Stimulated activated CD4-positive, alpha-beta T cell treated with anti-CD3 and anti-CD28 coated beads, Interleukin-15, amount 100 ng/mL, for 1 hour (primary cell): ENCODE measurements at regions not wholly inside any gene's neighbourhood (a gene's known extent, or its start where the extent isn't known, plus 50 kb on each side); places are given as distances from the start of the nearest gene placed in this dataset.
"Not testable (repeated sequence)": the region's sequence is repeated elsewhere in the genome, so short reads cannot be mapped to it uniquely, and the experiment has no call there.

ENCODE experiments used
- DNase-seq, 2 donors: peaks; one replicate each; pipeline ENCODE4 v3.0.0-alpha.2; 2020; ENCODE audit warnings: low read depth in 1 of 2, low spot score in 1 of 2

- no peak for DNase-seq
Measured at GRCh38 chr13:21910546-21910945, 239.7 kb downstream of the FGF9 start.

GRCh38 chr13:21911646-21912298 is 240.9 kb downstream of the FGF9 start:
- DNase-seq, result no peak

GRCh38 chr13:21913010-21913409 is 242.1 kb downstream of the FGF9 start:
- no peak for DNase-seq

GRCh38 chr13:21917086-21918015 is 246.5 kb downstream of the FGF9 start:
- no peak for DNase-seq

- DNase-seq, result not testable (repeated sequence)
Measured at GRCh38 chr13:21920802-21921201, 249.9 kb downstream of the FGF9 start.

GRCh38 chr13:21924958-21925357 is 254.1 kb downstream of the FGF9 start:
- DNase-seq, result no peak

GRCh38 chr13:21925720-21926119 is 254.8 kb downstream of the FGF9 start:
- DNase-seq, result no peak

- no peak for DNase-seq
Measured at GRCh38 chr13:21929400-21929799, 258.5 kb downstream of the FGF9 start.

- DNase-seq, result no peak
Measured at GRCh38 chr13:21930536-21930935, 259.7 kb downstream of the FGF9 start.

- no peak for DNase-seq
Measured at GRCh38 chr13:21932578-21932977, 261.7 kb downstream of the FGF9 start.

- DNase-seq, result no peak
Measured at GRCh38 chr13:21932996-21933395, 262.1 kb downstream of the FGF9 start.

GRCh38 chr13:21934284-21934683 is 263.4 kb downstream of the FGF9 start:
- DNase-seq, result no peak

GRCh38 chr13:21936674-21937073 is 265.8 kb downstream of the FGF9 start:
- no peak for DNase-seq

GRCh38 chr13:21938168-21938567 is 267.3 kb downstream of the FGF9 start:
- no peak for DNase-seq

GRCh38 chr13:21938636-21939035 is 267.8 kb downstream of the FGF9 start:
- no peak for DNase-seq

- DNase-seq, result no peak
Measured at GRCh38 chr13:21942061-21942460, 271.2 kb downstream of the FGF9 start.

GRCh38 chr13:21944610-21945009 is 273.7 kb downstream of the FGF9 start:
- no peak for DNase-seq

- DNase-seq, result no peak
Measured at GRCh38 chr13:21945195-21945594, 274.3 kb downstream of the FGF9 start.

GRCh38 chr13:21946964-21947363 is 276.1 kb downstream of the FGF9 start:
- DNase-seq, result no peak

- DNase-seq, result no peak
Measured at GRCh38 chr13:21948769-21949474, 278.0 kb downstream of the FGF9 start.

- DNase-seq, result no peak
Measured at GRCh38 chr13:21949818-21950429, 279.1 kb downstream of the FGF9 start.
